ENCODE measurements at regions not wholly inside any gene's neighbourhood (a gene's known extent, or its start where the extent isn't known, plus 50 kb on each side); places are given as distances from the start of the nearest gene placed in this dataset.

- TF ChIP-seq PREB (CRISPR knock-in tag; IDR thresholded peaks at IDR 0.05; ENCODE audit: borderline replicate concordance) (no peak), ATF6 (CRISPR knock-in tag; IDR thresholded peaks at IDR 0.05) (no peak), ZNF219 (CRISPR knock-in tag; IDR thresholded peaks at IDR 0.05; ENCODE audit: borderline replicate concordance) (no peak), KAT7 (CRISPR knock-in tag; IDR thresholded peaks at IDR 0.05; ENCODE audit: borderline replicate concordance) (no peak), FOXP1 (CRISPR knock-in tag; IDR thresholded peaks at IDR 0.05; ENCODE audit: borderline replicate concordance) (no peak), TEAD4 (CRISPR knock-in tag; IDR thresholded peaks at IDR 0.05) (no peak), GABPB1 (CRISPR knock-in tag; IDR thresholded peaks at IDR 0.05) (no peak)
- TF ChIP-seq, protein P1, sequence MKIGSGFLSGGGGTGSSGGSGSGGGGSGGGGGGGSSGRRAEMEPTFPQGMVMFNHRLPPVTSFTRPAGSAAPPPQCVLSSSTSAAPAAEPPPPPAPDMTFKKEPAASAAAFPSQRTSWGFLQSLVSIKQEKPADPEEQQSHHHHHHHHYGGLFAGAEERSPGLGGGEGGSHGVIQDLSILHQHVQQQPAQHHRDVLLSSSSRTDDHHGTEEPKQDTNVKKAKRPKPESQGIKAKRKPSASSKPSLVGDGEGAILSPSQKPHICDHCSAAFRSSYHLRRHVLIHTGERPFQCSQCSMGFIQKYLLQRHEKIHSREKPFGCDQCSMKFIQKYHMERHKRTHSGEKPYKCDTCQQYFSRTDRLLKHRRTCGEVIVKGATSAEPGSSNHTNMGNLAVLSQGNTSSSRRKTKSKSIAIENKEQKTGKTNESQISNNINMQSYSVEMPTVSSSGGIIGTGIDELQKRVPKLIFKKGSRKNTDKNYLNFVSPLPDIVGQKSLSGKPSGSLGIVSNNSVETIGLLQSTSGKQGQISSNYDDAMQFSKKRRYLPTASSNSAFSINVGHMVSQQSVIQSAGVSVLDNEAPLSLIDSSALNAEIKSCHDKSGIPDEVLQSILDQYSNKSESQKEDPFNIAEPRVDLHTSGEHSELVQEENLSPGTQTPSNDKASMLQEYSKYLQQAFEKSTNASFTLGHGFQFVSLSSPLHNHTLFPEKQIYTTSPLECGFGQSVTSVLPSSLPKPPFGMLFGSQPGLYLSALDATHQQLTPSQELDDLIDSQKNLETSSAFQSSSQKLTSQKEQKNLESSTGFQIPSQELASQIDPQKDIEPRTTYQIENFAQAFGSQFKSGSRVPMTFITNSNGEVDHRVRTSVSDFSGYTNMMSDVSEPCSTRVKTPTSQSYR (CRISPR knock-in tag; IDR thresholded peaks at IDR 0.05) = no peak
- TF ChIP-seq, protein P2, sequence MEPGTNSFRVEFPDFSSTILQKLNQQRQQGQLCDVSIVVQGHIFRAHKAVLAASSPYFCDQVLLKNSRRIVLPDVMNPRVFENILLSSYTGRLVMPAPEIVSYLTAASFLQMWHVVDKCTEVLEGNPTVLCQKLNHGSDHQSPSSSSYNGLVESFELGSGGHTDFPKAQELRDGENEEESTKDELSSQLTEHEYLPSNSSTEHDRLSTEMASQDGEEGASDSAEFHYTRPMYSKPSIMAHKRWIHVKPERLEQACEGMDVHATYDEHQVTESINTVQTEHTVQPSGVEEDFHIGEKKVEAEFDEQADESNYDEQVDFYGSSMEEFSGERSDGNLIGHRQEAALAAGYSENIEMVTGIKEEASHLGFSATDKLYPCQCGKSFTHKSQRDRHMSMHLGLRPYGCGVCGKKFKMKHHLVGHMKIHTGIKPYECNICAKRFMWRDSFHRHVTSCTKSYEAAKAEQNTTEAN (CRISPR knock-in tag; IDR thresholded peaks at IDR 0.05) = no peak
- TF ChIP-seq, protein P3, sequence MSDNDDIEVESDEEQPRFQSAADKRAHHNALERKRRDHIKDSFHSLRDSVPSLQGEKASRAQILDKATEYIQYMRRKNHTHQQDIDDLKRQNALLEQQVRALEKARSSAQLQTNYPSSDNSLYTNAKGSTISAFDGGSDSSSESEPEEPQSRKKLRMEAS (CRISPR knock-in tag; IDR thresholded peaks at IDR 0.05) = no peak
- TF ChIP-seq, protein P4, sequence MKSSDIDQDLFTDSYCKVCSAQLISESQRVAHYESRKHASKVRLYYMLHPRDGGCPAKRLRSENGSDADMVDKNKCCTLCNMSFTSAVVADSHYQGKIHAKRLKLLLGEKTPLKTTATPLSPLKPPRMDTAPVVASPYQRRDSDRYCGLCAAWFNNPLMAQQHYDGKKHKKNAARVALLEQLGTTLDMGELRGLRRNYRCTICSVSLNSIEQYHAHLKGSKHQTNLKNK (CRISPR knock-in tag; IDR thresholded peaks at IDR 0.05) = no peak
- TF ChIP-seq, protein P5, sequence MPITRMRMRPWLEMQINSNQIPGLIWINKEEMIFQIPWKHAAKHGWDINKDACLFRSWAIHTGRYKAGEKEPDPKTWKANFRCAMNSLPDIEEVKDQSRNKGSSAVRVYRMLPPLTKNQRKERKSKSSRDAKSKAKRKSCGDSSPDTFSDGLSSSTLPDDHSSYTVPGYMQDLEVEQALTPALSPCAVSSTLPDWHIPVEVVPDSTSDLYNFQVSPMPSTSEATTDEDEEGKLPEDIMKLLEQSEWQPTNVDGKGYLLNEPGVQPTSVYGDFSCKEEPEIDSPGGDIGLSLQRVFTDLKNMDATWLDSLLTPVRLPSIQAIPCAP (CRISPR knock-in tag; IDR thresholded peaks at IDR 0.05) = no peak
- ATAC-seq (no peak), DNase-seq (ENCODE audit: low spot score) (no peak)
- Mint-ChIP-seq H3K27me3 (ENCODE audit: low read depth) (peaks cover 7% of the 10 kb centered on the region), H3K4me1 (peaks cover 13% of the 10 kb centered on the region), H3K27ac (no peak overlapping the region), H3K9me3 (0 out of 2 replicates have a peak, but pooled peaks cover 4% of the 10 kb centered on the region), H3K36me3 (no peaks in the 10 kb centered on the region), H3K4me3 (no peak overlapping the region)
- POLR2A ChIA-PET = no interaction called here
- CTCF ChIA-PET = no interaction called here
Measured at GRCh38 chr9:38286766-38287165, 105.7 kb upstream of the ALDH1B1 start.

GRCh38 chr9:38286357-38286756, 106.1 kb upstream of the ALDH1B1 start:
- ATAC-seq = no peak
- ChIA-PET POLR2A (no interaction called here), CTCF (no interaction called here)
- TF ChIP-seq NR3C1 (CRISPR knock-in tag; conservative IDR thresholded peaks at IDR 0.05; ENCODE audit: low read depth) = no peak
- no peak for TF ChIP-seq FOXP1 (CRISPR knock-in tag; IDR thresholded peaks at IDR 0.05; ENCODE audit: borderline replicate concordance)
- TF ChIP-seq MXD4 (CRISPR knock-in tag; IDR thresholded peaks at IDR 0.05; ENCODE audit: borderline replicate concordance) = no peak
- TF ChIP-seq NFYB (CRISPR knock-in tag; conservative IDR thresholded peaks at IDR 0.05; ENCODE audit: low read depth) = no peak
- H3K9me3 Mint-ChIP-seq = 0 out of 2 replicates have a peak, but pooled peaks cover 4% of the 10 kb centered on the region
- peaks cover 10% of the 10 kb centered on the region for H3K27me3 Mint-ChIP-seq (ENCODE audit: low read depth)
- no peak for DNase-seq (ENCODE audit: low spot score)
- no peaks in the 10 kb centered on the region for H3K36me3 Mint-ChIP-seq
- H3K4me3 Mint-ChIP-seq = no peak overlapping the region
- peaks cover 13% of the 10 kb centered on the region for H3K4me1 Mint-ChIP-seq
- H3K27ac Mint-ChIP-seq = no peak overlapping the region

All from WTC11 (cell line).